Activated T-cell treated with anti-CD3 and anti-CD28 coated beads for 4 hours (primary cell): ENCODE measurements at regions not wholly inside any gene's neighbourhood (a gene's known extent, or its start where the extent isn't known, plus 50 kb on each side); places are given as distances from the start of the nearest gene placed in this dataset.

Source experiments
- DNase-seq: peaks from one replicate; pipeline ENCODE4 v3.0.0-alpha.2; 2020

DNA sequence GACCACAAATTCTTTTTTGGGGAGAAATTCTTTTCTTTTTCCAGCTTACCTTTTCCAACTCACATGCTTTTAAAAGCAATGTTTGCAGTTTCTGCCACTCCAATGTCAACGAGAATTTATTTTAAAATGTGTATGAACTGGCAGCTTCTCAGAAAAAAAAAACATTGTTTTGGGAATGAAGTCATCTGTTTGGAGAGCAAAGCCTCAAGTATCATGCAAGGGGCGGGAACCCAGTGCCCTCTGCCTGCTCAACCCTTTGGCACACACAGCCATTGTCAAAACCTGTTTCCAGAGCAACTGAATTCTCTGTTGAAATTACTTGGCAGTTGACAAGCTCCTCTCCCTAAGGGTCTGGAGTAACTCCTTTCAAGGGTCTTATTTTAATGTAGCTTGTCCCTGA, 128.5 kb downstream of the QPCT start:
- no peak for DNase-seq

DNA sequence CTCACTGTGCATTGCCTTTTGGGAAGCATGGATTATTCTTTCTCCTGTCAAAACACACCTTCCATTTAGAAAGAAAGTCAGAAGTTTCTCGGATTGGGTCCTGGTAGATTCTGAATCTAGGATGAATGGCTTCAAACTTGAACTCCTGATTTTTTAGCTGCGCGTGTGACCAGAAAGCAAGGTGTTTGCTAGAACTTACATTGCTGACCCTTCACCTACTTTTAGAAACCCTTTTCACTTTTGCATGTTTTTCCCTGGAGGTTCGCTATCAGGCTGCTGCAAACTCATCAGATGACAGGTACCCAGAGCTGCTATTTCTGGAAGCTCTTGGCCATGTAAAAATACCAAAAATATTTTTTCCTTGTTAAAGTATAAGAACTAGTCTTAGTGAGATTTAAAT, 132.0 kb downstream of the QPCT start:
- DNase-seq, result no peak

DNA sequence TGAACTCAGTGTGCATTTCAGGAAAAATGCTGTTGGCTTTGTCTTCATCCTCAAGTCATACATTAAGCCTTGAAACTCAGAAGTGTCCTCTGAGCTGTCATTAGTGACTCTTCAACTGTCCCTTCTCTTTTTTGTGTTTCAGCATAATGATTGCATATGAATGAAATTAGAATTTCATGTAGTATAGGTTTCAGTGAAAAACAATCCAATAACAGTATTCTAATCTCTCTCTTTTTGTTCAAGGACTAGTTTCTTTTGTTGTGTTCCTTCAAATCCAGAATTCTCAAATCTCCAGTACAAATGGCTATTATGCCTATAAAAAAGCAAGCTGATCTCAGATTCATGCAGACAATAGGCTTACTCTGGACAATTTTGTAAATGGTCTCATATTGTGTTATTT, 133.5 kb downstream of the QPCT start:
- no peak for DNase-seq

DNA sequence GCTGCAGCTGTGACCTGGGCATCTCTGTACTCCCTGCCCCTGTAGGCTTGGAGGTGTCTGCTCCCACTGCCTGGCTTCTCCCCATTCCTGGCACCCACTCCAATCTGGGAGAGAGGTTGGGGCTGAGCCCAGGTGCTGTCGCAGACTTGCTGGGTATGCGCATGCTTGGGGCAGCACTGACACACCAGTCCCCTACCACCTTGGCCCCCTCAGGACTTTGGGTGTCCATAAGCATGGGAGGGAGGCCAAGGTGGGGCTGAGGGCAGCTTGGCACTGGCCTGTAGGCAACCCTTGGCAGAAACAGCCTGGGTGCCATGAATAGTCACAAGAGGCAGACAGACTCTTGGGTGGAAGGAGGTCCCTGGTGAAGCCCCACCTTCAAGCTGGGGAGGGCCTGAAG, 136.8 kb downstream of the QPCT start:
- no peak for DNase-seq

DNA sequence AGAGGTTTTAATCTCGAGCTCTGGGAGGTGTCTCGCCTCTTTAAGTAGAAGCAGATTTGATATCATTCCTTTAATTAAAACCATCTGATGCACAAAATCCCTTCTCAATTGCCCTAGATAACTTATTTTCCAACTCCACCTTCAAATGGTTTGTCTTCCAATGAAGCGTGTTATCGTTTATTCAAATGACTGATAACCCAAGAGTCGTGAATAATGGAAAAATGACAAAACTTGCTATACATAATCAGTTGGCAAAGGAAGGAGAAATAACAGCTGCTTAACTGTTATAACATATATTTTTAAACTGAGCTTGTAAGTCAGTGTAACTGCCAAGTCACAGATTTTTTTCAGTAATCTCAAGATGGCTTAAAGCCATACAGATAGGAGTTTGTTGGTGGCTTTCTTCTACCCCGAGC, 144.6 kb downstream of the QPCT start:
- no peak for DNase-seq

DNA sequence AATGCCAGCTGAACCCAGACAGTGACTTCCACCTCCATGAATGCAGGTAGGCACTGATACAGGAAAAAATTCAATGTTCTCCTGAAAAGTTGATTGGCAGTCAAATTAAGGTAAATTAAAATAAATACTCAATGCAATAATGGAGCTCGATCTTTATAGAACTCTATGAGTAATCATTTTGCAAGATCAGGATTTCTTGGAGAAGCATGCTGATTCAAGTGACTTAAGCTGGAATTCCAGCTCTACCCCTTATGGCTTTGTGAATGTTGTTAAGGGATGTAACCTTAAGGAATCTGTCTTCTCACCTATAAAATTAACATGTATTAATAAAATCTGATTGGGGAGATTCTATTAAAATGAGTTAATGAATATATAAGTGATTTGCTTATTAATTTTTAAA, 145.1 kb downstream of the QPCT start:
- no peak for DNase-seq

DNA sequence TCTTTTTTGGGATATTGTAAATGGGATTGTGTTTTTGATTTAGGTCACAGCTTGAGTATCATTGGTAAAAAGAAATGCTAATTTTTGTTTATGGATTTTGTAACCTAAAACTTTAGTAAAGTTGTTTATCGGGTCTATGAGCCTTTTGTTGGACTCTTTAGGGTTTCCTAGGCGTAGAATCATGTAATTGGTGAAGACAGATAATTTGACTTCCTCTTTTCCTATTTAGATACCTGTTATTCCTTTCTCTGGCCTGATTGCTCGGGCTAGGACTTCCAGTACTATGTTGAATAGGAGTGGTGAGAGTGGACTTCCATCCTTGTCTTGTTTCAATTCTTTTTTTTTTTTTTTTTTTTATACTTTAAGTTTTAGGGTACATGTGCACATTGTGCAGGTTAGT, 149.0 kb downstream of the QPCT start:
- DNase-seq, result no peak

DNA sequence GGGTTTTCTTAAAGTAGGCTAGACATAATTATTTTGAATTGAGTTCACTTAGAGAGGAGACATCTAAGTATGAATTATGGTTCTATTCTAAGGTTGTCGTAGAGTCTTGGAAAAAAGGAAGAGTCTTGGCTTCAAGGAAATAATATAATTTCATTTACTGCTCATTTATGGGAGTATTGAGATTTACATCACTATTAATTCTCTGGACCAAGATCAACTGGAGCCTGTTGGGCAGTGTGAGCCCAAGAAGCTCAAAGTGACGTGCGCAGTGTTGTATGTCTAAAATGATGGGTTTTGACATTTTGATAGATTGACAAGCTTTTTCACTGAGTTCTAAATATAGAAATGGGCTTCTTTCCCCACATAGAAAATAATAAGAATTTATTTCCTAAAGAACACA, 154.7 kb downstream of the QPCT start:
- no peak for DNase-seq

DNA sequence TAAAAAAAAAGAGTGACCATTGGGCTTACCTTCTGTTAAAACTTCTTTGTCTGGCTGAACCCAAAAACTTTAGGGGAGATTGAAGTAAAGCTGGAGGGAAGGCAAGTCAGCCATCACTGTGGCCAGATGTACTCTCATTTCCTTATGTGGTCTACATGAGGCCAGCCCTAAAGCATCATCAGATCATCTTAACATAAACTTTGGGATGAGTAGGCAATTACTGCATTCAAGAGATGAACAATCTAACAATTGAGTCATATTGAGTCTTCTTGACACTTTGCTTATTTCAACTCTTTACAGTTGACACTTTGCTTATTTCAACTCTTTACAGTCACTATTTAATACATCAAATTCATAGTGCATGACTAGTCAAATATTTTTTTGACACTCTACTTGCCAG, 155.6 kb downstream of the QPCT start:
- DNase-seq, result no peak

DNA sequence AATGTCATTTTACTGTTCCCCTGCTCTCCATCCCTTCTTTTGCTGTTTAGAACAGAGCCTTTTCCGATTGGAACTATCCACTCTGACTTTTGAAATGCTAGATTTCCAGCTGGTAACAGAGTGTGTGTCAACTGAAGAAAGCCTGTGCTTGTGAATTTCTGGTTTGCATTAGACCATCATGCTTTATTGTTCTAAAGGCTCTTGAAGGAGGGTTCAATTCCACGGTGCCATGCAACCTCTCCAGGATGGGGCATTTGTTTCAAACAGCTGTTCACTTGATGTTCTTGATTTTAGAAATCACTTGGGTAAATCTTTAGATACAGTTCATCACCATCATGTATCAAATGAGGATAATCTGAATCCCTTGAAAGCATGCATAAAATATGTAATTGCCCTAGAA, 156.7 kb downstream of the QPCT start:
- no peak for DNase-seq

DNA sequence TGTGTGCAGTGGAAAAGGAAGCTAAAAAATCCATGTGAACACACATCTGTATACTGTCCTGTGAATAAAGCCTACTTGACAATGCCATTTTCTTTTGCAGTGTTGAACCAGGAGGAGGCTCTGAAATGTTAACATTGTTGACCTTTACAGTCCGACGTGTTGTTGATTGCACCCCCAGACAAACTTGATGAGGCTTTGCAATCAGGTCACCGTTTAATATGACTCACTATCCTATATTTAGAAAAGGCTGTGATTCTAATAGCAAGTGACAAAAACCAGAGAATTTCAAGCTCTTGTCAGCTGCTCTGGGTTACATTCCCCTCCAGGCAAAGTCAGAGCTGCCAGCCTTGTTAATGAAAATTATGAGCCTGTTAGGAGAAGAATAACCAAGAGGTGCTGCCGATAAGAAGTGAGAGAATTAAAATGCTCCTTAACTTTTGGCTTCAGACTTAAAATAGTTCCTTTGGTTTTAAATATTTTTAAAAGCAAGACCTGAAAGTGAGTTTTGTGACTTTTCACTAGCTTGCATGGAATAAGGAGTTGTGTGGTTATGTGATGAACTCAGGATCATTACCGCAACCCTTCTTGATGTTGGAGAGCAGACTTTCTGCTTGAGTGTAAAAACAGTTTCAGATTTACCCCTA, 162.1 kb downstream of the QPCT start:
- no peak for DNase-seq

DNA sequence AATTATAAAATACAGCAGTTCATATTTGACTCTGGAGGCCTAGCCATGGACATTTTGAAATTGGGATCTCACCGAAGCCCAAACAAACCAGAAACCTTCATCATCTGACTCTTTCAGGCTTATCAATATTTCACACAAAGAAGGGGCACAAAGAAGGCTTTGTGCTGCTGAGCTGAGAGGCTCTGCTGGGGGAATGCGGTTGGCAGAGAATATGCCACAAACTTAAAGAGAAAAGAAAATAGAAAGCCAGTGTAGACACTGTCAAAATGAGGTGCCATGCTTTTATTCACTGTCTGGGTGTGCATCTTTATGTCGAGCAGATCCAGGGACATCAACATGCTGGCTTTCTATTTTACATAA, 162.6 kb downstream of the QPCT start:
- DNase-seq, result no peak

DNA sequence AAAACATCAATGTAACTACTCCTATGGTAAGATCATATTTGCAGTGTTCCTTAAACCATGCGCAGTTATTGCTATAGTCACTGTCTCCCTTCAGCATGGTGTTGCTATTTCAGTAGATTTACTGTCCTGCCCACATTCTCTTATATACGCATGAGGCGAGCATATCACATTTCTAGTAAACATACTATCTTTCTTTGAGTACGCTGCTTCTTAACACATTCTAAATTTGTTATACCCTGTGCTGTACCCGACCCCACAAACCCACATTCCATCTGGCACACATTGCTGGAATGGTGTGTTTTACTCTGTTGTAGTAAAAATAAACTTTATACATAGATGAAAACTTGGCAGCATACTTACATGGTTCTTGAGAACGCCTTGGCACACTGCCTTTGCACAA, 163.3 kb downstream of the QPCT start:
- no peak for DNase-seq

DNA sequence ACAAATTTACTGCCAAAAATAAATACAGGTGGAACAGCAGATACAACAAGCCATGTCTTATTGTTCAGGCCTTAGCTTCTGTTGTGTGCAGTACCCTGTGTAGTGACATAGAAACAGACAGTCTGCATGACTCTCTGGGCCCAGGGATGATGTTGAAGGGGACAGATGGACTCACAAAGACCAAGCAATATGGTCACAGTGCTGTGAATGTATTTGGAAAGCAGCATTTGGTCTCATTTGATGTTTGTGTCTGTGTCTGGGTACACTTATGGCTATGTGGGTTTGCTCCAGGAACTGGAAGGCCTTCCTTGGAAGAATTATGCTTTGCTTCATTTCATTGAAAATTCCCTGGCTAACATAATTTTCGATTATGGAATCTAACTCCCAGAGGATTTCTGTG, 158.5 kb downstream of the CDC42EP3 start:
- DNase-seq, result no peak

DNA sequence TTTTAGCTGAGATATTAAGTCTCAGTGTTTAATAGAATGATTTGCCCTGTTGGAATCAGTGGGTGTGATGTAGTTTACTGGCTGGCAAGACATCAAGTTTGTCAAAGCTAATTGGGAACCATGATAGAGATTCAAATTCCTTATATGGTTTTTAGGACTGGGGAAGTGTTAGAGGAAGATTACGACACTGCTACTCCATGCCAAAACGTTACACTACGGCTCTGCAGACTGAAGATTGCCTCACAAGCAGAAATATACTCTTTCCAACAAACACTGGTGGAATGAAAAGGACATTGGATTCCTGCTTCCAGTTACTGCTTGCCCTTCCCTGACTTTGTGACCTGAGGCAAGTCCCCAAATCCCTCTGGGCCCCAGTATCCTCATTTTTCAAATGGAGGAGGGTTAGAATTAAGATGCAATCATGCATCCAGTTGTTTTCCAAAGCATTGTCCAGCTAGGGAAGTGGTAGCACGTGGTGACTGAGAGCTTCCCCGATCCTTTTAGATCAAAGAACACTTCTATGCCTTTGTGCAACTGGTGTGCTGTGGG, 147.6 kb downstream of the CDC42EP3 start:
- DNase-seq, result no peak

DNA sequence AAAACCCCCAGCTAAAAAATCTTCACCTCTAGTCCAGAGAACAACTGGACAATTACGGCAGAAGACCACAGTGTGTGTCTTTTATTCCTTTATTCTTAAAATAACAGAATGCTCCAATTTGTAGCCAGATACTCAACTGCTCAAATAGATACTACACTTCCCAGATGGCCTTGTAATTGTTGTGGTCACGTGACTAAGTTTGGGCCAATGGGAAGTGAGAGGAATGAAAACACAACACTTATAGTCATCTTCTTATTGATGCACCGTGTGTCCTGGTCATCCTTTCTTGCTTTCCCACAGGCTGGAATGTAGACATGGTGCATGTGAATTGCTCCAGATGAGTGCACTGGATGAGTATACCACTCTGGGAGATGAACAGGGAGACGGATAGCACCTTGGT, 145.1 kb downstream of the CDC42EP3 start:
- DNase-seq, result no peak

DNA sequence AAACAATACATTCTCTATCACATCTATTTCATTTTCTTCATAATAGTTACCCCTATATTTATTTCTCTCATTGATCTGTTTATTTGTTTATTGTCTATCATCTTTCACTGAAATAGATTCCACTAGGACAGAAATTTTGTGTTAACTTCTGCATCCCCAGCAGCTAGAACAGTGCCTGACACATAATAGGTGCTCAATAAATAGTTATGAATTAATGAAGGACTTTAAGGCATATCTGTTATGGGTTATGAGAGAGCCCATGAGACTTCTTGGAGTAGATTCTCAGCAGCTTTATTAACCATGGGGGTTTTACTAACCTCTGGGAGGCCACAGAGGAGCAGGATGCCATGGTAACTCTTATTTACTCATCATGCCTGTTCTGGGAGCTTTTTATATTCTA, 144.6 kb downstream of the CDC42EP3 start:
- no peak for DNase-seq

DNA sequence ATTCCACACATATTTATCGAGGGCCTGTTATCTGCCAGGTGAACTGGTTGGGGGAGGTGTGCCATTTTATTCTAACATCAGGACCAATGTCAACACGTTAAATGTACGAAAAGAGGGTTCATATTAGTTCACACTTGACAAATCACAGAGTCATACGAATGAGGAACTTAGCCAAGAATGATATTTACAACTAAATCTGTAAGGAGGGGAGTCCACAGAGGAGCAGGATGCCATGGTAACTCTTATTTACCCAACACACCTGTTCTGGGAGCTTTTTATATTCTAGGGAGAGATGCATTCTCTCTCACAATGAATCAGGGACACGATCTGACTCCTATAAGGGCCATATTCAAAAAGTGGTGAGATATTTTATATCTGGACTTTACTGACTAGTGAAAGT, 144.1 kb downstream of the CDC42EP3 start:
- DNase-seq, result no peak

DNA sequence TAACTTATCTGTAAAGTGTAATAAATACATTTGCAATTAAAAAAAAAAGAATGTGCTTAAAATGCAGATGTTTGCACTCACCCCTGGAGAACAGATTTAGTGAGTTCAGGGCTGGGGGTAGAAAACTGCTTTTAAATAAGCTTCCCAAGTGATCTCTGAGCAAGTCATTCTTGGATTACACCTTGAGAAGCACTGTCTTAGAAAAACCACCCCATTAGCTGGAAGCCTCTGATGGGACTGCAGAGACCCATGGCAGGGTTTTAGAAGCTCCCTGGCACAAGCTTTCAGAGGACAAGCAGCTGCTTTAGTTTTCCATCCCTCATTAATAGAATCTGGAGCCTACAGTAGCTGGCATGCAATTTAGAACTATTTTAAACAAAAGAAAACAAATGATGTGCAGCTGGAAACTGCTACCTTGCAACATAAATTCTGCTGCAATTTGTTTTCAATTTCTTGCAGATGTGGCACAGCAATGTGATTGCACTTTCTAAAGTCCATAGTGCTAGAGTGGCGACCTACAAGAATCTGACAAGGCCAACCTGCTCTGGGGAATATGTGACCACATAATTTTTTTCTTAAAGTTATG, 141.5 kb downstream of the CDC42EP3 start:
- DNase-seq, result no peak

DNA sequence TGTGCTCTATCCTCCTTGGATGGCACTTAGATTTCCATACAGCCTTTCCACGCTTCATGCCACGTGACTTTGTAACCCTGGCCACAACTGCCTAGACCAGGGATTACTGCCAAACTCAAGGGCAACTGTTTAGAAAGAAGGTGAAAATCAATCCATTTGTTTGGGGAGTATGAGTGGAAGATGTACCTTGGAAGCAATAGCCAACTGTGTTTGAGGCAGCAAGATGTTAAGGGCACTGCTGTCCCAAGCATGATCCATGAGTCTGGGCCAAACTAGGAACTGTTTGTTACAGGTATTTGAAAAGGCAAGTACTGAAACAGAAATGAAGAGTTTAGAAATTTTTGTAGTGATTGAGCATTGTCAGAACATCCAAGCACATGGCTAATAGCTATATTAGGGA, 138.9 kb downstream of the CDC42EP3 start:
- DNase-seq, result no peak

DNA sequence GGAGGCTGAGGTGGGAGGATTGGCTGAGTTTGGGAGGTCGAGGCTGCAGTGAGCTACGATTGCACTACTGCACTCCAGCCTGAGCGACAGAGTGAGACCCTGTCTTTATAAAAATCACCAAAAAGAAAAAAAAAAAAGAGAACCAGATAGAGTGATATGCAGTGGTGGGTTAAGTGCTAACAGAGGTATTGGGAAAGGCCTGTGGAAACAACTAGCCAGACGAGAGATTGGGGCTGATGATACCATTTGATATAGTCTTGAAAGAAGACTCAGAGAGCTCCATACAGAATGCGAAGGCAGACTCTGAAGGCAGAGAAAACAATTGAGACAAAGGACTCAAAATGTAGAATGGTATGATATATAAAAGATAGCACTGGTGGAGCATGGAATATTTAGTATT, 134.1 kb downstream of the CDC42EP3 start:
- no peak for DNase-seq

DNA sequence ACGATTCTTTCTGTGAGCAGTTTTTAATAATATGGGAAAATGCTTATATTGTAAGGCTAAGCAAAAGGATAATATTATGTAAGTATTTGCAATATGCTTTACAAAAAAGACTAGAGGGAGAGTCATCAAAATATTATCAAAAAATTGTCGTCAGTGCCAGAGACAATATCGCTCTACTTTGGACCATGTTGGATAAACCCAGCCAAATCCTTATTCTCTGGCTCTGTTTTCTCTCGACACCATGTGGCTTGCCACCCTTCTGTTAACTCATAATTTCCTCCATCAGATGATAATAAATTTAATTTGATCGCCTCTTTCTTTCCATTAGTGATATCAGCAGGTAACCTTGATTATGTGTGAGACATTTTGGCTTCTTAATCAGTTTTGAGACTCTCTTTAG, 129.9 kb downstream of the CDC42EP3 start:
- DNase-seq, result no peak

DNA sequence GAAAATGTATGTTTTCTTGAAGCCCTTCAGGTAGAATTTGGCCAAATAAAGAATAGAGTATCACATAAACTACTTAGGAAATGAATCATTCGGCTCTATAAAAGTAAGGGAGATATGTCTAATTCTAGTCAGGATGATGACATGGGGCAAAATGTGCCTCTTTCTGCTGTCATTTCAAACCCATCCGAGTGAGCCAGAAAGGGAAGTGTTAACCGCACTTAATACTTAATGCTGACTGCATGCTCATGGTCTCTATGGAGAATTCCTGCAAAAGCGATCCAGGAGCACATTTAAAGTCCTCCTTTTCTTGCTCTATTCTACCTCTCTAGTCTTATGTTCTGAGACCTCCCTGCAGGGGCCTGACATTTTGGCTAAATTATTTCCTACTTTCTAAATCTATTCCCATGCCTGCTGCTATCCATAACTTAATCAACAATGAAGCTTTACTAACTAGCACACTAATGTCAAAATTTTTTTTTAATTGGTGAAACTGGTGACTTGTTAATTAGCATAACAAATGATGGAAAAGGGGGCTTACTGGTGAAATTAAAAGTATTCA, 127.4 kb downstream of the CDC42EP3 start:
- no peak for DNase-seq

DNA sequence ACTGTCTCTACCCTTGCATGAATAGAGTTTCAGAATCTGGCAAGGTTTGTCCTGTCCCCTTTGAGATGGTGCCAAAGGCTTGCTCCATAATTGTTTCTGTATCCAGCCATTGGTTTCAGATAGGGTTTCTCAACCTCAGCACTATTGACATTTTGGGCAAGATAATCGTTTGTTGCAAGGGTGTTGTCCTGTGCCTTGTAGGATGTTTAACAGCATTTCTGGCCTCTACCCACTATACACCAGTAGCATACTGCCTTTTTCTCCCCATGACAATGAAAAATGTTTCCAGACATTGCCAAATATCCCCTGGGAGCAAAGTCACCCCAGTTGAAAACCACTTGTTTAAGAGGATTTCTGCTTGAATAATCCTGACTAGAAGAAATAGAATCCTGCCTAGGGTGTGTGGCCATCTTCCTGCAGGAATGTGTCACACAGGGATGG, 126.8 kb downstream of the CDC42EP3 start:
- DNase-seq, result no peak

DNA sequence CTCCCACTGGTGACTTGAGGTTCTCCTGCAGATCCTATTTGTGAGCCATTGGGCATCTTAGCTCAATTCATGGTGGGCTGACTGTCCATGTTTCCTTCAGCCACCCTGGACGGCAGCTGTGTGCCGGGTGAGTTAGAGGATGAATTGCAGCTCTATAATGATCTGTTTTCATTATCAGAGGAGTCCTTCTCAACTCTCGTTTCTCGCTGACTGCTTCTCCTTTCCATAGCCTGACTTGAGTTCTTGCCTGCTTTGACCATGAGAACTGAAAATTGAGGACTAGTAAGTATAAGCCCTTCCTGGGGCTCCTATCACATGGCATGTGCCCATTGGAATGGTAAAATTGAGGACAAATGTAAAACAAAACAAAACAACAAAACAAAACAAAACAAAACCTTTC, 121.8 kb downstream of the CDC42EP3 start:
- DNase-seq, result no peak
